H1 (cell line): ENCODE measurements at regions not wholly inside any gene's neighbourhood (a gene's known extent, or its start where the extent isn't known, plus 50 kb on each side); places are given as distances from the start of the nearest gene placed in this dataset.

Experiments used
- CTCF ChIA-PET: fragments of 300-600 bp; sonication (Branson Sonifier 250); formaldehyde crosslinking; loops from one replicate; lab custom pipeline; 2021; ENCODE audit not compliant: partially characterized antibody; lab: Charles Lee
- POLR2A ChIA-PET: fragments of 300-600 bp; sonication (Branson Sonifier 250); formaldehyde crosslinking; loops from one replicate; lab custom pipeline; 2021; ENCODE audit warnings: inconsistent platforms; ENCODE audit not compliant: partially characterized antibody; lab: Charles Lee
- DNase-seq, 2 experiments: peaks; one replicate each; pipeline versions ENCODE4 v3.0.0 to v3.0.0-alpha.2; 2010 to 2022; ENCODE audit warnings: low spot score in 2 of 2, low read depth in 1 of 2, mixed read lengths in 1 of 2
- FAIRE-seq: peaks from 2 replicates; lab custom pipeline; 2011; peaks lifted over from hg19 to GRCh38; lab: Jason Lieb, UNC
- H2AFZ ChIP-seq: 2 replicates; pipeline ENCODE4 v1.8.1; 2012; ENCODE audit warnings: low read length, inconsistent platforms
- H2AK5ac ChIP-seq: 2 replicates; pipeline ENCODE4 v1.6.1; 2013; ENCODE audit warnings: low read depth, low read length
- H2BK120ac ChIP-seq: replicated peaks from 2 replicates; pipeline ENCODE3; 2013; ENCODE audit warnings: low read depth, low read length, inconsistent platforms
- H2BK12ac ChIP-seq: 2 replicates; pipeline ENCODE4 v1.6.1; 2013; ENCODE audit warnings: low read depth, low read length
- H2BK15ac ChIP-seq: 2 replicates; pipeline ENCODE4 v1.6.1; 2013; ENCODE audit warnings: low read length
- H2BK20ac ChIP-seq: 2 replicates; pipeline ENCODE4 v1.6.1; 2013; ENCODE audit warnings: low read length
- H2BK5ac ChIP-seq: 2 replicates; pipeline ENCODE4 v1.6.1; 2013; ENCODE audit warnings: low read depth, low read length
- H3K14ac ChIP-seq: 2 replicates; pipeline ENCODE4 v1.6.1; 2013; ENCODE audit warnings: inconsistent platforms; ENCODE audit not compliant: insufficient read length
- H3K18ac ChIP-seq: 2 replicates; pipeline ENCODE4 v1.6.1; 2013; ENCODE audit warnings: low read length; ENCODE audit errors: extremely low read depth
- H3K23ac ChIP-seq: 2 replicates; pipeline ENCODE4 v1.6.1; 2013; ENCODE audit warnings: inconsistent platforms; ENCODE audit not compliant: insufficient read length
- H3K23me2 ChIP-seq: 2 replicates; pipeline ENCODE4 v1.6.1; 2013; ENCODE audit warnings: low read depth, low read length
- H3K27ac ChIP-seq: 2 replicates; pipeline ENCODE4 v1.6.1; 2011; ENCODE audit warnings: low read depth, low read length, inconsistent platforms
- H3K27me3 ChIP-seq, 4 experiments: replicated peaks in 1 of 4; 1 replicate in 1 of 4; 2 replicates in 3 of 4; pipeline versions ENCODE4 v1.6.1 to v1.8.1; 2011 to 2013; ENCODE audit warnings: low read length in 3 of 4, mild to moderate bottlenecking in 3 of 4, inconsistent platforms in 2 of 4, mixed read lengths in 2 of 4, moderate library complexity in 1 of 4; ENCODE audit not compliant: control insufficient read depth in 3 of 4, insufficient read depth in 3 of 4; ENCODE audit errors: extremely low read depth in 1 of 4
- H3K36me3 ChIP-seq, 4 experiments: 2 replicates each; pipeline versions ENCODE4 v1.6.1 to v1.8.1; 2011 to 2013; ENCODE audit warnings: mild to moderate bottlenecking in 4 of 4, low read length in 3 of 4, moderate library complexity in 2 of 4, control low read depth in 1 of 4, inconsistent platforms in 1 of 4; ENCODE audit not compliant: insufficient read depth in 4 of 4, control insufficient read depth in 2 of 4
- H3K4ac ChIP-seq: replicated peaks from 2 replicates; pipeline ENCODE3; 2013; ENCODE audit warnings: low read length, low read depth, mixed read lengths, inconsistent platforms; ENCODE audit not compliant: insufficient read length
- H3K4me1 ChIP-seq, 4 experiments: replicated peaks in 1 of 4; 1 replicate in 1 of 4; 2 replicates in 3 of 4; pipeline versions ENCODE4 v1.6.1 to v1.8.1; 2011 to 2013; ENCODE audit warnings: low read length in 3 of 4, inconsistent platforms in 2 of 4, mixed read lengths in 1 of 4; ENCODE audit not compliant: insufficient read depth in 4 of 4, control insufficient read depth in 3 of 4
- H3K4me2 ChIP-seq, 2 experiments: 2 replicates each; pipeline versions ENCODE4 v1.6.1 to v1.8.1; 2011 to 2013; ENCODE audit warnings: low read depth in 2 of 2, low read length in 2 of 2, control low read depth in 1 of 2, inconsistent platforms in 1 of 2, mild to moderate bottlenecking in 1 of 2; ENCODE audit not compliant: insufficient read depth in 1 of 2
- H3K4me3 ChIP-seq, 4 experiments: fragments of 200-600, 300-600 bp in 1 of 4; sonication (generic), shearing (Covaris generic), sonication (Bioruptor Twin) in 1 of 4; 2 replicates each; pipeline versions ENCODE4 v1.5.1 to v1.8.1; 2011 to 2016; ENCODE audit warnings: low read length in 4 of 4, low read depth in 3 of 4, control low read depth in 2 of 4, inconsistent platforms in 2 of 4, mild to moderate bottlenecking in 2 of 4, mixed read lengths in 1 of 4, moderate library complexity in 1 of 4; ENCODE audit not compliant: insufficient read depth in 2 of 4; ENCODE audit errors: extremely low read depth in 1 of 4
- H3K56ac ChIP-seq: replicated peaks from 2 replicates; pipeline ENCODE3; 2013; ENCODE audit warnings: low read depth, mild to moderate bottlenecking, mixed read lengths, low read length, inconsistent platforms; ENCODE audit not compliant: insufficient read length
- H3K79me1 ChIP-seq: 2 replicates; pipeline ENCODE4 v1.6.1; 2013; ENCODE audit warnings: low read depth, low read length, control low read depth
- H3K79me2 ChIP-seq, 2 experiments: 2 replicates each; pipeline versions ENCODE4 v1.6.1 to v1.8.1; 2012 to 2013; ENCODE audit warnings: low read length in 2 of 2, mild to moderate bottlenecking in 2 of 2, inconsistent platforms in 1 of 2; ENCODE audit not compliant: insufficient read depth in 2 of 2, control insufficient read depth in 1 of 2
- H3K9ac ChIP-seq, 4 experiments: replicated peaks in 1 of 4; 1 replicate in 1 of 4; 2 replicates in 3 of 4; pipeline versions ENCODE4 v1.6.1 to v1.8.1; 2011 to 2013; ENCODE audit warnings: low read depth in 3 of 4, low read length in 3 of 4, control low read depth in 2 of 4, mild to moderate bottlenecking in 2 of 4, moderate library complexity in 2 of 4, inconsistent platforms in 1 of 4; ENCODE audit errors: extremely low read depth in 1 of 4
- H3K9me3 ChIP-seq, 2 experiments: 2 replicates each; pipeline versions ENCODE4 v1.6.1 to v1.8.1; 2012 to 2013; ENCODE audit warnings: mild to moderate bottlenecking in 2 of 2, moderate library complexity in 2 of 2, control low read depth in 1 of 2, inconsistent platforms in 1 of 2, low read depth in 1 of 2, low read length in 1 of 2, mixed read lengths in 1 of 2; ENCODE audit not compliant: insufficient read depth in 2 of 2
- H4K20me1 ChIP-seq, 2 experiments: replicated peaks in 1 of 2; 2 replicates each; pipeline versions ENCODE3 to v1.8.1; 2011 to 2013; ENCODE audit warnings: inconsistent platforms in 2 of 2, low read length in 2 of 2, mild to moderate bottlenecking in 1 of 2; ENCODE audit not compliant: insufficient read depth in 2 of 2, control insufficient read depth in 1 of 2
- H4K5ac ChIP-seq: 2 replicates; pipeline ENCODE4 v1.6.1; 2013; ENCODE audit warnings: low read length, low read depth, mixed read lengths, inconsistent platforms; ENCODE audit not compliant: insufficient read length
- H4K8ac ChIP-seq: 2 replicates; pipeline ENCODE4 v1.8.0; 2013; ENCODE audit warnings: mild to moderate bottlenecking, moderate library complexity, low read length, inconsistent platforms; ENCODE audit not compliant: insufficient read depth; ENCODE audit errors: extremely low read depth
- H4K91ac ChIP-seq: replicated peaks from 2 replicates; pipeline ENCODE3; 2013; ENCODE audit warnings: low read length, mixed read lengths, inconsistent platforms; ENCODE audit not compliant: insufficient read length
- BCL11A ChIP-seq, 2 experiments: IDR thresholded peaks; one replicate each; pipeline ENCODE4 v1.6.1; 2011; ENCODE audit warnings: low read depth in 2 of 2, low read length in 2 of 2, mild to moderate bottlenecking in 2 of 2
- CHD1 ChIP-seq: IDR thresholded peaks from 2 replicates; pipeline ENCODE4 v1.6.1; 2012; ENCODE audit warnings: low read depth, low read length, improper control_type of control experiment
- CTCF ChIP-seq, 3 experiments: IDR thresholded peaks; 1 replicate in 2 of 3; 2 replicates in 1 of 3; pipeline versions ENCODE4 v1.5.1 to v1.6.1; 2011; ENCODE audit warnings: low read length in 3 of 3, mild to moderate bottlenecking in 3 of 3, inconsistent platforms in 2 of 3, low read depth in 1 of 3, moderate library complexity in 1 of 3; ENCODE audit not compliant: insufficient read depth in 1 of 3; ENCODE audit errors: control extremely low read depth in 1 of 3
- GTF2F1 ChIP-seq: IDR thresholded peaks from 2 replicates; pipeline ENCODE4 v1.6.1; 2012; ENCODE audit warnings: low read depth, low read length, improper control_type of control experiment, borderline replicate concordance
- JUN ChIP-seq: IDR thresholded peaks from 2 replicates; pipeline ENCODE4 v1.6.1; 2011; ENCODE audit warnings: low read depth, mild to moderate bottlenecking, improper control_type of control experiment, low read length
- MAX ChIP-seq: IDR thresholded peaks from 2 replicates; pipeline ENCODE4 v1.6.1; 2012; ENCODE audit warnings: inconsistent platforms
- RBBP5 ChIP-seq: IDR thresholded peaks from 2 replicates; pipeline ENCODE4 v1.7.1; 2012; ENCODE audit warnings: low read depth, mild to moderate bottlenecking, inconsistent platforms, low read length, moderate library complexity, borderline replicate concordance
- RFX5 ChIP-seq: IDR thresholded peaks from 2 replicates; pipeline ENCODE4 v1.6.1; 2011; ENCODE audit warnings: low read depth, low read length, improper control_type of control experiment, borderline replicate concordance
- RXRA ChIP-seq: IDR thresholded peaks from 2 replicates; pipeline ENCODE4 v1.6.1; 2011; ENCODE audit warnings: low read depth, mild to moderate bottlenecking, low read length, moderate library complexity; ENCODE audit not compliant: insufficient read depth
- SIN3A ChIP-seq, 2 experiments: IDR thresholded peaks in 1 of 2; conservative IDR thresholded peaks in 1 of 2; 2 replicates each; pipeline ENCODE4 v1.6.1; 2011 to 2012; ENCODE audit warnings: low read length in 2 of 2, improper control_type of control experiment in 1 of 2, low read depth in 1 of 2, mild to moderate bottlenecking in 1 of 2
- SUZ12 ChIP-seq: fragments of 200-600 bp; sonication (generic); IDR thresholded peaks from 2 replicates; pipeline ENCODE4 v1.6.1; 2012; ENCODE audit warnings: mild to moderate bottlenecking, inconsistent platforms, low read length, moderate library complexity, mixed read lengths
- WGBS, 2 experiments: shearing (Covaris generic) in 1 of 2; methylation state at CpG; one replicate each; pipeline versions ENCODE4 v1.1.6 to v1.1.7; 2013 to 2015; ENCODE audit warnings: low lambda C conversion rate in 2 of 2, mixed read lengths in 2 of 2, inconsistent platforms in 1 of 2, low coverage in 1 of 2, missing lambda C conversion rate in 1 of 2; ENCODE audit not compliant: insufficient replicate concordance in 2 of 2, insufficient coverage in 1 of 2, insufficient read length in 1 of 2; ENCODE audit errors: extremely low coverage in 1 of 2, missing lambda C conversion rate in 1 of 2; 5-methylcytosine and 5-hydroxymethylcytosine counted together

- no peak overlapping the region for H3K4me2 ChIP-seq
- CTCF ChIA-PET = interaction anchor here (0.7 kb wide), 1 partner anchor 290 kb away, joined by 3 read pairs; no protein-coding TSS in a partner anchor
- TF ChIP-seq CTCF (IDR thresholded peaks at IDR 0.05; ENCODE audit: control extremely low read depth in 1 of 3, insufficient read depth in 1 of 3, low read depth in 1 of 3, low read length in 3 of 3) (no peak), CHD1 (no peak), RBBP5 (no peak), GTF2F1 (no peak), SUZ12 (no peak), RXRA (no peak), BCL11A (IDR thresholded peaks at IDR 0.05; ENCODE audit: low read depth in 2 of 2, low read length in 2 of 2) (no peak), MAX (no peak), JUN (no peak), SIN3A (conservative IDR thresholded peaks at IDR 0.05 in 1 of 2, IDR thresholded peaks at IDR 0.05 in 1 of 2; ENCODE audit: low read depth in 1 of 2, low read length in 2 of 2) (no peak), RFX5 (no peak)
Observed at GRCh38 chr16:89027281-89027680, 50.3 kb upstream of the CBFA2T3 start.

More at GRCh38 chr16:89027281-89027680, 50.3 kb upstream of the CBFA2T3 start:
- H3K4me3 ChIP-seq = no peak overlapping the region
- H2BK12ac ChIP-seq = no peak overlapping the region
- no peaks in the 10 kb centered on the region for H3K9me3 ChIP-seq
- POLR2A ChIA-PET = no interaction called here
- H3K4me1 ChIP-seq = no peaks in the 10 kb centered on the region; a peak in 1 of 7 replicates
- H3K14ac ChIP-seq = no peak overlapping the region
- H3K23ac ChIP-seq = no peak overlapping the region
- H2BK5ac ChIP-seq = no peak overlapping the region
- no peaks in the 10 kb centered on the region for H3K79me2 ChIP-seq
- no peak overlapping the region for H3K27ac ChIP-seq
- WGBS, 2 experiments = 83% methylated on average over 1 of the region's 1 CpG; no CpG with 5 or more reads in 1 of the 2 experiments
- no peak overlapping the region for H2BK15ac ChIP-seq
- no peak overlapping the region for H4K91ac ChIP-seq
- no peak overlapping the region for H2BK20ac ChIP-seq
- FAIRE-seq (no peak), DNase-seq (no peak)
- no peak overlapping the region for H2AFZ ChIP-seq
- H3K79me1 ChIP-seq = no peaks in the 10 kb centered on the region; the same call in 1 of the 2 replicates
- no peak overlapping the region for H2BK120ac ChIP-seq
- no peaks in the 10 kb centered on the region for H3K23me2 ChIP-seq
- H4K5ac ChIP-seq = no peak overlapping the region
- no peaks in the 10 kb centered on the region for H3K36me3 ChIP-seq
- no peak overlapping the region for H3K9ac ChIP-seq
- no peak overlapping the region for H2AK5ac ChIP-seq
- H4K8ac ChIP-seq = no peak overlapping the region
- H3K4ac ChIP-seq = no peak overlapping the region
- H3K56ac ChIP-seq = no peak overlapping the region
- H3K27me3 ChIP-seq = peaks cover 0 to 2% (median 0%) of the 10 kb centered on the region in 4 experiments; a peak in 1 of 7 replicates
- no peak overlapping the region for H3K18ac ChIP-seq
- peaks cover 0 to 5% of the 10 kb centered on the region in 2 experiments for H4K20me1 ChIP-seq
